ENCODE measurements at regions not wholly inside any gene's neighbourhood (a gene's known extent, or its start where the extent isn't known, plus 50 kb on each side); places are given as distances from the start of the nearest gene placed in this dataset.

GRCh38 chr11:38143852-38144251 lies 1545.8 kb upstream of the RAG2 start:
- Histone ChIP-seq H3K9ac (ENCODE audit: extremely low read depth, insufficient read length, low read length) (no peak overlapping the region), H3K14ac (ENCODE audit: insufficient read depth, low read length) (no peak overlapping the region), H4K5ac (ENCODE audit: insufficient read length, low read depth, low read length) (no peak overlapping the region), H3K79me1 (ENCODE audit: insufficient read depth, low read depth, low read length, poor library complexity, severe bottlenecking) (no peaks in the 10 kb centered on the region), H4K91ac (ENCODE audit: insufficient read length, low read depth, low read length) (no peak overlapping the region), H2BK12ac (ENCODE audit: insufficient read length, low read depth, low read length) (no peak overlapping the region), H2AFZ (ENCODE audit: low read length) (no peak overlapping the region), H3K27ac (ENCODE audit: insufficient read length, low read depth, low read length) (no peak overlapping the region), H4K20me1 (ENCODE audit: control insufficient read depth, insufficient read depth, insufficient read length) (no peaks in the 10 kb centered on the region), H2BK5ac (ENCODE audit: insufficient read length, low read length) (no peak overlapping the region), H2BK20ac (ENCODE audit: low read depth, low read length, poor library complexity, severe bottlenecking) (no peak overlapping the region), H3K27me3 (ENCODE audit: insufficient read depth, low read length) (no peaks in the 10 kb centered on the region), H3K4me1 (ENCODE audit: insufficient read depth, low read length) (no peaks in the 10 kb centered on the region), H3K23ac (ENCODE audit: insufficient read length, low read depth, low read length) (no peak overlapping the region), H3K23me2 (ENCODE audit: insufficient read length, low read depth, low read length, poor library complexity, severe bottlenecking) (no peaks in the 10 kb centered on the region), H3T11ph (ENCODE audit: low read length) (no peak overlapping the region), H3K56ac (ENCODE audit: insufficient read length, low read depth, low read length) (no peak overlapping the region), H3K79me2 (ENCODE audit: insufficient read depth, low read length) (no peaks in the 10 kb centered on the region), H3K18ac (ENCODE audit: insufficient read length, low read depth, low read length) (no peak overlapping the region), H3K4me2 (ENCODE audit: insufficient read depth, insufficient read length, low read length) (no peak overlapping the region), H3K4ac (ENCODE audit: low read depth, low read length) (no peak overlapping the region), H4K8ac (replicated peaks; ENCODE audit: insufficient read length, low read depth, low read length) (no peak overlapping the region), H2AK5ac (ENCODE audit: insufficient read length, low read length) (no peak overlapping the region), H2BK120ac (ENCODE audit: low read depth, low read length, poor library complexity, severe bottlenecking) (no peak overlapping the region), H2BK15ac (ENCODE audit: low read depth, low read length) (no peak overlapping the region), H3K9me3 (ENCODE audit: control insufficient read depth, low read depth, low read length) (no peaks in the 10 kb centered on the region)
- DNase-seq, result no peak
- no peaks in the 10 kb centered on the region for H3K27me3 Mint-ChIP-seq (ENCODE audit: low read depth)
- H3K9me3 Mint-ChIP-seq, result peaks cover 5 to 7% of the 10 kb centered on the region in 2 experiments; a peak in 3 of 5 replicates
- TF ChIP-seq CTCF (conservative IDR thresholded peaks at IDR 0.05), result no peak
- no peak overlapping the region for H3K27ac Mint-ChIP-seq
- WGBS (ENCODE audit: extremely low coverage, insufficient read length, low lambda C conversion rate), result no CpG with 5 or more reads among the region's 3 CpGs
- no peak overlapping the region for H3K4me3 Mint-ChIP-seq
- peaks cover 2 to 17% (median 6%) of the 10 kb centered on the region in 3 experiments; a peak in 5 of 7 replicates for H3K36me3 Mint-ChIP-seq (ENCODE audit: insufficient read depth in 1 of 3, low read depth in 3 of 3)
- no peaks in the 10 kb centered on the region for H3K4me1 Mint-ChIP-seq
